Calu3 (cell line): ENCODE measurements at regions not wholly inside any gene's neighbourhood (a gene's known extent, or its start where the extent isn't known, plus 50 kb on each side); places are given as distances from the start of the nearest gene placed in this dataset.

ENCODE experiments used
- BruUV-seq: library from RNA; stranded (reverse); fragments of 400-500 nt; replicated peaks from 2 replicates; lab custom pipeline; 2021; lab: Mats Ljungman, UMichigan
- CTCF ChIA-PET: fragments of 300-600 bp; sonication (Branson Sonifier 250); formaldehyde crosslinking; loops from one replicate; lab custom pipeline; 2022; ENCODE audit warnings: antibody characterized with exemption; lab: Charles Lee
- DNase-seq: peaks from one replicate; pipeline ENCODE4 v3.0.0; 2022
- H3K27ac Mint-ChIP-seq: one replicate; pipeline ENCODE4 v1.8.0; 2022; ENCODE audit warnings: mixed read lengths; ENCODE audit not compliant: unreplicated experiment
- H3K27me3 Mint-ChIP-seq: one replicate; pipeline ENCODE4 v1.8.0; 2022; ENCODE audit warnings: mixed read lengths; ENCODE audit not compliant: unreplicated experiment
- H3K36me3 Mint-ChIP-seq: one replicate; pipeline ENCODE4 v1.8.0; 2022; ENCODE audit warnings: mild to moderate bottlenecking, moderate library complexity, mixed read lengths; ENCODE audit not compliant: insufficient read depth, unreplicated experiment
- H3K4me1 Mint-ChIP-seq: one replicate; pipeline ENCODE4 v1.8.0; 2022; ENCODE audit warnings: mild to moderate bottlenecking, low read depth, mixed read lengths; ENCODE audit not compliant: unreplicated experiment
- H3K4me3 Mint-ChIP-seq: one replicate; pipeline ENCODE4 v1.8.0; 2022; ENCODE audit warnings: mild to moderate bottlenecking, low read depth, moderate library complexity, mixed read lengths; ENCODE audit not compliant: unreplicated experiment
- H3K9me3 Mint-ChIP-seq: one replicate; pipeline ENCODE4 v1.8.0; 2022; ENCODE audit warnings: low read depth, mixed read lengths; ENCODE audit not compliant: unreplicated experiment
- CTCF ChIP-seq: fragments of 200-600 bp; IDR thresholded peaks from one replicate; pipeline ENCODE4 v1.8.0; 2022; ENCODE audit warnings: antibody characterized with exemption; ENCODE audit not compliant: unreplicated experiment
- intact Hi-C: fragments of 100-400 bp; cut with micrococcal nuclease; formaldehyde crosslinking; loops from one replicate; pipeline ENCODE4 v1.10.0; 2022; ENCODE audit not compliant: unreplicated experiment

- Mint-ChIP-seq H3K4me3 (no peak overlapping the region), H3K36me3 (no peaks in the 10 kb centered on the region), H3K4me1 (no peaks in the 10 kb centered on the region), H3K9me3 (no peaks in the 10 kb centered on the region), H3K27ac (no peak overlapping the region), H3K27me3 (no peaks in the 10 kb centered on the region)
- CTCF ChIA-PET = no interaction called here
- DNase-seq = no peak
- intact Hi-C loops = no loop called here
- no TSS peak for BruUV-seq
- no peak for TF ChIP-seq CTCF
Measured at GRCh38 chr13:106701771-106702341, 133.9 kb upstream of the ARGLU1 start.

GRCh38 chr13:106700439-106700838 is 132.5 kb upstream of the ARGLU1 start:
- no peak for TF ChIP-seq CTCF
- BruUV-seq = no TSS peak
- DNase-seq = no peak
- CTCF ChIA-PET = no interaction called here
- no peak overlapping the region for H3K4me3 Mint-ChIP-seq
- H3K27ac Mint-ChIP-seq = no peak overlapping the region
- no peaks in the 10 kb centered on the region for H3K36me3 Mint-ChIP-seq
- no peaks in the 10 kb centered on the region for H3K27me3 Mint-ChIP-seq
- intact Hi-C loops = no loop called here
- no peaks in the 10 kb centered on the region for H3K9me3 Mint-ChIP-seq
- H3K4me1 Mint-ChIP-seq = no peaks in the 10 kb centered on the region

- no peaks in the 10 kb centered on the region for H3K4me1 Mint-ChIP-seq
- H3K36me3 Mint-ChIP-seq = no peaks in the 10 kb centered on the region
- intact Hi-C loops = no loop called here
- TF ChIP-seq CTCF = no peak
- no TSS peak for BruUV-seq
- no peak for DNase-seq
- CTCF ChIA-PET = no interaction called here
- H3K4me3 Mint-ChIP-seq = no peak overlapping the region
- H3K9me3 Mint-ChIP-seq = no peaks in the 10 kb centered on the region
- H3K27ac Mint-ChIP-seq = no peak overlapping the region
- H3K27me3 Mint-ChIP-seq = no peaks in the 10 kb centered on the region
Measured at GRCh38 chr13:106700007-106700406, 132.1 kb upstream of the ARGLU1 start.

GRCh38 chr13:106699311-106699710 is 131.4 kb upstream of the ARGLU1 start:
- H3K27me3 Mint-ChIP-seq = no peaks in the 10 kb centered on the region
- intact Hi-C loops = no loop called here
- DNase-seq = no peak
- no peaks in the 10 kb centered on the region for H3K36me3 Mint-ChIP-seq
- no peaks in the 10 kb centered on the region for H3K9me3 Mint-ChIP-seq
- no peak overlapping the region for H3K4me3 Mint-ChIP-seq
- TF ChIP-seq CTCF = no peak
- no TSS peak for BruUV-seq
- CTCF ChIA-PET = no interaction called here
- no peak overlapping the region for H3K27ac Mint-ChIP-seq
- no peaks in the 10 kb centered on the region for H3K4me1 Mint-ChIP-seq
